ENCODE measurements at regions not wholly inside any gene's neighbourhood (a gene's known extent, or its start where the extent isn't known, plus 50 kb on each side); places are given as distances from the start of the nearest gene placed in this dataset.
"Not testable (repeated sequence)": the region's sequence is repeated elsewhere in the genome, so short reads cannot be mapped to it uniquely, and the experiment has no call there.

DNA sequence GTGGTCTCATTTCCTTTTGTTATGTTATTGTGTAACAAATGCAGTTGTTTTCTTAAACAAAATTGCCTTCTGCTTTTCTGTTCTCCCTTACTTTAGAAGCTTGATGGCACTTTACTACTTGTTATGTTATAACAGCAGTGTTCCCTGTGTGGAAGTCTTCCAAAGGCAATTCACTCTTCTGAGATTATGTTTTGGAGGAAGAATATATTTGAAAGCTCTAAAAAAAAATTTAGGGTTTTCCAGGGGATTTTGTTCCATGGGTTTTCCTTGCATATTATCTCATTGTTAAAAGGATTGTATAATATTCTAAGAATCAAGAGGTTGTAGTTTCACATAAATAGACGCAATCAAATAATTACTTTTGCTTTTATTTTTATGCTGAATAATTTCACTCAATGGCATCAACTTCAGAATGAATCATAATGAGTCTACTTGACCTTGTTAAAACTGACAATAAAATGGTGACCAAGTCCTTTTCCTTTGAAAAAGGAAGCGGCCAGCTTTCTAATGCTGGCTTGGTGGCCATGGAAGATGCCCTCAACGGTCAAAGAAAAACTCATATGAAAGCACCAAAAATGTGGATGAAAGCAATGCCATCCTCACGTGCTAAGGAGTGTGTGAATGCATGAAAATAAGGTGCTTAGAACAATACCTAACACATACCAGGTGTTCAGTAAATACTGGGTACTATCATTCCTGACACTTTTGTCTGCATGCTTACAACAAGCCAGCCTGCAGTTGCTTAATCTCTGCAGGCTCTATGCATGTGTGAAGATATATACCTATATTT lies 92.4 kb upstream of the KLF6 start:
- no peak for DNase-seq

DNA sequence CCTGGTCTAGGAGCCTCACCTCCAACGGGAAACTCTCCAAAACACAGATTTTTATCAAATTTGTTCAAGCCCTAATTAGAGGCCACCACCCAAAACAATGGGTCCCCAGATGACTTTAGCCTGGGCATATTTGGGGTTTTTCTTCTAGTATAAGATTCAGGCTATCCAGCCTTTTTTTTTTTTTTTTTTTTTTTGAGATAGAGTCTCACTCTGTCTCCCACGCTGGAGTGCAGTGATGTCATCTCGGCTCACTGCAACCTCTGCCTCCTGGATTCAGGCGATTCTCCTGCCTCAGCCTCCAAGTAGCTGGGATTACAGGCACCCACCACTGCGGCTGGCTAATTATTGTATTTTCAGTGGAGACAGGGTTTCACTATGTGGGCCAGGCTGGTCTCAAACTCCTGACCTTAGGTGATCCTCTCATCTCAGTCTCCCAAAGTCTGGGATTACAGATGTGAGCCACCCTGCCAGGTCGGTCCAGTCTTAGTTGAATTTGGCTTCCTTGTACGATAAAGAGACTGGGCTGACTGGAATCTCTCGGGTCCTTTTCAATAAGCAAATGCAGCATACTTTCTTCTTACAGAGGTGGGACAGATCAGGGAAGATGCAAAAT lies 91.4 kb upstream of the KLF6 start:
- no peak for DNase-seq

DNA sequence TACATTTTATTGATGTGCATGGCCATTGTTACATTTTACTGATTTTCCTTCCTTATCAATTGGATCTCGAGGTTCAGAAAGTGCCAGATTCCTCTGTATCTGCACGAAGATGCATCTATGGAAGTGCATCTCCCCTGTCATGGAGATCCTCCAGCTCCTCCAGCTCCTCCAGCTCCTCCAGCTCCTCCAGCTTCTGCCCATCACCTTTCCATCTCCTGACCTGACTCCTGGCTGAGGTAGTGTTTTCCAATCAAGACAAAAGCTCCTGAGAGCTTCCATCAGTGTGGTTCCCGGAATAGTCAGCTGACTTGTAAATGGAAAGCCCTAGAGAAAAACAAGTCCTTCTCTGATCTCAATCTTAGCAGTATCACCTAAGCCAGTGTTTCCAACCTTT lies 90.8 kb upstream of the KLF6 start:
- no peak for DNase-seq

DNA sequence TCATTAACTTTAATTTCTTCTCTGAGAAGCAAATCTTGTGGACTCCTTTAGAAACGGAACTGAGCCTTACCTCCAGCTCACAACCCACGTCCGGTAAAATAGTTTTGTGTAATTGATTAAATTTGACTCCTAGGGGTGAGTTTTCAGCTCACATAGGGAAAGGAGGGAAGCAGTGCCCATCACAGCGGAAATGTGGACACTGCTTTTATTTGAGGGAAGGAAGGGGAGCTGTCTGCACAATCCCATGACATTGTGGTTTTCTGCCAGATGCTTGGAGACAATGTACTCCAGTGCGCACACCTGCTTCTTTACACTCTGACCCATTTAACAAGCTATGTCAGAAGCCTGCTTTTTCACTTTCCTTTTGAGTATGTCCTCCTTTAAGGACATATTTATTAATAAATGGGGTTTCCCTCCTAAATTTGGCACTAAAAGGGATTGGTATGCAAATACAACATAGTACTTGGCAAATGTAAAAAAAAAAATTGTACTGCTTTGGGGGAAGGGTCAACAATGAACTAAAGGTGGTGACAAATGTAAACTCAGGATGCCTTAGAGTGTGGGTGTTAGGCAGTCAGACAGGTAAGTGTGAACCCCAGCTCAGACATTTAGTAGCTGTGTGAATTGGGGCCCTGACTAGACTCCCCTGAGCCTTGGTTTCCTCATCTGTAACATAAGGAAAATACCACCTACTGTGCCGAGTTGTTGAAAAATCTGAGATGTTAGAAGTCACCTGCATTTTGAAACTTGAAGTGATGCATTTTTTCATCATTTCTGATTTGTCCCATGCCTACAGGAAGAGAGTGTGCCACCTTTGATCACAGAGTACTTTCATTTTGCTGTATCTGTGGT lies 90.2 kb upstream of the KLF6 start:
- peak; percentile 41 for DNase-seq

DNA sequence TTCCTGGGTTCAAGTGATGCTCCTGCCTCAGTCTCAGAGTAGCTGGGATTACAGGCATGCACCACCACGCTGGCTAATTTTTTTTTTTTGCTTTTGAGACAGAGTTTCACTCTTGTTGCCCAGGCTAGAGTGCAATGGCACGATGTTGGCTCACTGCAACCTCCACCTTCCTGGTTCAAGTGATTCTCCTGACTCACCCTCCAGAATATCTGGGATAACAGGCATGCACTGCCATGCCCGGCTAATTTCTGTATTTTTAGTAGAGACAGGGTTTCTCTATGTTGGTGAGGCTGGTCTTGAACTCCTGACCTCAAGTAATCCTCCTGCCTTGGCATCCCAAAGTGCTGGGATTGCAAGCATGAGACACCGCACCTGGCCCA lies 89.6 kb upstream of the KLF6 start:
- not testable (repeated sequence) for DNase-seq

DNA sequence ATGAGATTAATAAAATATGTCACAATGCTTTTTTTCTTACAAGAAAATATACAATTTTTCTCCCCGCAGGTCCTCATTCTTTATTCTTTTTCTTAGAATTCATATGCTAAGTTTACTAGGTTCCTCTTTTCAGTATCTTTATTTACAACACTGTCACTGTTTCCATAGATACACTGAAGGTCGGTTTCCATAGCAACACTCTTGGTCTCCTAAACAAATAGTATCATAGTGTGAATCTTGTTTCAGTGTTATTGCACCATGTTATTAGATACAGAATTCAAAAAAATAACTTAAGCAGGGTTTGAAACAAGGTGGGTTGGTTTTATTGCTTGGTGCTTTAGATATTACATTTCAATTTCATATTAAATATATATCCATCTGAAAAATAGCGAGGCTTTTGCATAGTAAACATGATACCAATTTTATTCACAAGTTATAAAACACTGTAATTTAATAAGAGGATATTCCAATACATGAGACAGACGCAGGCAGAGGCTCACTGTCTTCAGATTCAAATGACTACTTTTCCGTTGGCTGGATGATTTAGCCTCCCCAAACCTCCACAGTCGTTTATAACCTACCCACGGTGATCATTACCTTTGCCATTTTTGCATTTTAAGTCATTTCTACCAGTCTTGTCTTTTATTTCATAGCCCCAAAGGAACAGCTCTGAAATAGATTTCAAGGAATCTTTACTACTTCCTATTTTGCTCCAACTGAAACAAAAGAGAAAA lies 88.9 kb upstream of the KLF6 start:
- peak; percentile 32 for DNase-seq

DNA sequence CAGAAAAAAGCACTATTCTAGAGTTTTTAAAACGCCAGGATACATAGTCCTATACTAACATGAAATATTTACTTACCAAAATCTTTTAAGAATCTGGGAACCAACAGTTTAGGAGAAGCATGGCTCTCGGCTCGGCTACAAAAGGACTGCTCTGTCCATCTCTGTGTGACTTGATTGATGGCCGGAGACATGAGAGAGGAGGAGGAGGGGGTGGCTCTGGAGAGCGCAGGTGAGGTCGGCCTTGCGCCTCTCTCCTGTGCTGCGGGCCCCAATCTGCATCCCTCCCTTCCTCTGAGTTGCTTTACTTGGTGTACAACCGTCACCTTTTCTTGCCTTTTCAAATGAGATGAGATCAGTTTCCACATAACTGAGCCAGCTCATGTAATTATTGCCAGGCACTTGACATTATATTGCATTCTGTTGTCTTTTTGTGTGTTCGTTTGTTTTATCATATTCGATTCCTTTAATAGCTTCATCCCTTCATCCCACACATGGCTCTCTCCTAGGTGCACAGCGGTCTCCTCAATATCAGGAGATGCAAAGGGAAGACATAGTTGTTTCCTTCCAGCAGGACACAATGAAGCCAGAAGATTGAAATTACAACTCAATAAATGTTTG lies 87.8 kb upstream of the KLF6 start:
- no peak for DNase-seq

DNA sequence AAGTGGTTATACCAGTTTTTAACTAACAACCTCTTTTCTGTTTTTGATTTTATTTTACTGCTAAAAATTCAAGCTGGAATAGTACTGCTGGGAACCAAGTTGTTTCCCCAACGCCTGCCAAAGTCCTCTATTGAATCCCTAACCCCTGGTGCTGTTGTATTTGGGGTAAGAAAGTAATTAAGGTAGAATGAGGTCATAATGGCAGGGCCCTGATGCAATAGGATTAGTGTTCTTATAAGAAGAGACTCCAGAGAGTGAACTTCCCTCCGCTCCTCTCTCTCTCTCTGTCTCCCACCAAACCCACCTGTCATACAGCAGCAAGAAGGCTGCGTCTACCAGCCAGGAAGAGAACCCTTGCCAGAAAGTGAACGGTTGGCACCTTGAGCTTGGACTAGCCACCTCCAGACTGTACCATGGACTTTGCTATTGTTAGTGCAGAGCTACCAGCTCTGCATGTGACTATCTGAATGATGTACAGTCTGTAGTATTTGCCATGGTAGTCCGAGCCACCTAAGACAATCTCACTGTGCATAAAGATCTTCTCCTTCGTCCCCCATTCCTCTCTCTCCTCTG lies 86.5 kb upstream of the KLF6 start:
- DNase-seq = no peak

DNA sequence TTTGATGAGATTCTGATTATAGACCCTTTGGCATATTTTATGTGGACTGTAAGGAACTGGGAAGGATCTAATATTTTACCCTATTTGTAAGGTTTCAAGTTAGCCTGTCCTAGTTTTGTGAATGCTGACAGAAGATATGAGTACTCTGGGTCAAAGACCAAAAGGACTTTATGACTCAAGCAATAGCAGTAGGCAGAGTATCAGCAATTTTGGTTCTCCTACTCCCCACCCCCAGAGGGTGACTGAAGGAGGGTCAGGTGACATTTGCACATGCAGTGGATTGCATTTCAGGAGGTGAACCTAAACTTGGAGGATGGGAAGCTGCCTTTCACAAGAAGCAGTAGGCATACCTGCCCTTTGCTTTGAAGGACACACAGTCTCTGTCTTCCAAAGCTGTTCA lies 84.0 kb upstream of the KLF6 start:
- no peak for DNase-seq

DNA sequence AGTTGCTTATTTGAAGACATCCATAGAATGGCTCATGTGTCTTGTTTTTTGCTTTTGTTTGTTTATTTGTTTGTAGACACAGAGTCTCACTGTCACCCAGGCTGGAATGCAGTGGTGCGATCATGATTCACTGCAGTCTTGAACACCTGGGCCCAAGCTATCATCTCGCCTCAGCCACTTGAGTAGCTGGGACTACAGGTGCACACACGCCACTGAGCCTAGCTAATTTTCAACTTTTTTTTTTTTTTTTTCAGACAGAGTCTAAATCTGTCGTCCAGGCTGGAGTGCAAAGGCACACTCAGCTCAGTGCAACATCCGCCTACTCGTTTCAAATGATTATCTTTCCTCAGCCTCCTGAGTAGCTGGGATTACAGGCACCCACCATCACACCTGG lies 83.3 kb upstream of the KLF6 start:
- no peak for DNase-seq

DNA sequence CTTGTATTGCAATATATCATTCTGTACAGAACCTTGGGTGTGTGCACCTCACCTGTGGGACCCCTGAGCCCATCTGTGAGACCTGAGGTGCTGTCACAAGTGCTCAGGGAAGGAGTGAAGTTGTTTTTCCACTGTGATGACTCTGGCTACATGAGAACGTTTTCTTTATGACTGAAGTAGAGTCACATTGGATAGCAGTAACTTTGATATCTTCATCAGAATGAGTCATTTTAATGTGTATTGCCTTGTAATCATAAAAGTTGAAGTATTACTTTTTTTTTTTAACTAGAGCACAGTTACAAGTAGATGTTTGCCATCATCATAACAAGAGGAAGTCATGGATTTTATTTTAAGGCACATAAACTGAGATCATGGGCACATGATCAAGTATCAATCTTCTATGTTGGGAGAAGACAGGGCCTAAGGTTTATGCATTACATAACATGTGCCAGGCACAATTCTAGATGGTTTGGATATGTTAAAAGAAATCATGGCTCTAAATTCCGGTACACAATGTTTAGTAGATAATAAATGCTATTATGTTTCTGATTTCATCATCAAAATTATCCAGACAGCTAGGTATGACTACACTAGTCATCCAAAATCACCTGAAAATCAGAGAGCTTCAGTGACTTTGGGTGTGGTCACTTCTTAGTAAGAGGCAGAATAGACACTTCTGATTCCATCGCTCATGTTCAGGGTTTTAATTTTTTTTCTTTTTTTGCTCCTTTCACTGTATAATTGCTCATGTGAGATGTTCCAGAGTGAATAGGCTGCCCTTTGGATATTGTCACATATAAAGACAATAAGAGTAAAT lies 82.7 kb upstream of the KLF6 start:
- no peak for DNase-seq

DNA sequence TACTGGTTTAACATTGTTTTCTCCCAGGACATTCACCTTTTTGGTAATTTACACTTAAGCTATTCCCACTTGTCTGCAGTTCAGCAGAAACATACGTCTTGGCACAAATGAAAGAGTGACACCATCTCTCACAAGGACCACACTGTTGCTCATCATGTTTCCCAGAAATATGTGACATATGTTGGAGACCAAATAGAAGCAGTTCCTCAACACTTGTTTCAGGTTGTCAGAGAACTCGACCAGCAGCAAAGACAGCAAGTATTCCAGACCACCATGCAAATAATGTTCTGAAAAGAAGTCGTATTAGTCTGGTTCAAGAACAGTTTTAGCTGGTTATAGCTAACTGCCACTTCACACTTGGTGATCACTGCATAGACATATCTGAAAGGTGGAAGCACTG lies 81.3 kb upstream of the KLF6 start:
- no peak for DNase-seq

DNA sequence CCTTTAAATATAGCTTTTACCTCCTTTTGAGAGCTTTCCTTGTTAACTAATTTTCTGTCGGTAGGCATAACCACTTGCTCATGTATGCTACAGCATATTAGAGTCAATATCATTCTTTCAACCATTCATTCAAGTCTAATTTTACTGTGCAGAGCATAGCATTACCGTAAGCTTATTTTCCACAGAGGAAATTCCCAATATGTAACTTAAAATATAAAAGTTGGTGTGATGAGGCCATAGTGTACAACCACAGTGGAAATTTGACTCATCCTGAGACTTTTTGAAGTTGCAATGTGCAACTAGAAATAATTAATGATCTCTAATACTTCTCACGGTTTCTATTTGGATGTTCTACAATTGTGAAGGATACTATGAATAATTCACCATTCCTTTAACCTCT lies 80.6 kb upstream of the KLF6 start:
- no peak for DNase-seq

DNA sequence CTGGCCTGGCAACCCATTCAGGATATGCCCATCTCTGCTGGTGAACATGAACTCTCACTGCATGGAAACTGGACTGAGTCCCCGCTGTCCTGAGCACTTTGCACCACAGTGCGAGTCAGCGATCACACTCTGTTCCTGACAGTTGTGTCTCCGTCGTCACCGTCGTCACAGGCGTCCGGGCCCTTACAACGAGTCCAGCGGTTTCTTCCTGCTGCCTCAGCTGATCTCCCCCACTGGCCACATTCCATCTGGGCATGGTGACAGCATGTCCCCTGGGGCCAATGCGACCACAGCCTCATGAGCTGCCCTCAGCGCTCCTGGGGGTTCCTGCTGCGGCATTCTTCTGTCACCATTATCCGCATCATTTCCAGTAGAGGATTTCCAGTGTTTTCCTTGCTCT lies 76.8 kb upstream of the KLF6 start:
- DNase-seq = no peak

DNA sequence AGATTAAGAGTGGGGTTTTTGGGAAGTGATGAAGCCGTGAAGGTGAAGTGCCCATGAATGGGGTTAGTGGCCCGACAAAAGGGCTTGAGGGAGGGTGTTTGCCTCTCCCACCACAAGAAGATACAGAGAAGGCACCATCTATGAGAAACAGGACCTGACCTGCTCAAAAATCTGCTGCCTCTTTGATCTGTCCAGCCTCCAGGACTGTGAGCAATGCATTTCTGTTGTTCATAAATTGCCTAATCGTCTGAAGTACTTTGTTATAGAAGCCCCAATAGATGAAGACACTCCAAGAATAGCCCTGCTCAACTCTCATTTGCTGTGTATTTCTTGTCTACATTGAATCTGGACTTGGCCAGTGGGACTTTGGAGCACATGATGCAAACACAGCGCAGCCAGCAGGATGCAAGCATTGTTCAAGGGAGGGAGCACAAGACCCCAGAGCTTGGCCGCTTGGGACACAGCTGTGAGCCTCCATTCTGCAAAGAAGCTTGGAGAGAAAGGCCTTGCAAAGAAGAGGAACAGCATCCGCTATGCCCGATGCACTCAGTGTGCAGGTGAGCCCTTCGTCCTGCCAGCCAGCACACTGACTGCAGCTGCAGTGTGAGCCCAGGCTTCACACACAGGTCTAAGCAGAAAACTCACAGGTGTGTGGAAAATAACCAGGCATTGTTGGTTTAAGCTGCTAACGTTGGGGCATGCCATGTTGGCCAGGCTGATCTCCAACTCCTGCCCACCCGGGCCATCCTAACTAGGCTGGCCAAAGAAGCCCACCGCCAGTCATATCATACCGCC lies 73.2 kb upstream of the KLF6 start:
- no peak for DNase-seq

DNA sequence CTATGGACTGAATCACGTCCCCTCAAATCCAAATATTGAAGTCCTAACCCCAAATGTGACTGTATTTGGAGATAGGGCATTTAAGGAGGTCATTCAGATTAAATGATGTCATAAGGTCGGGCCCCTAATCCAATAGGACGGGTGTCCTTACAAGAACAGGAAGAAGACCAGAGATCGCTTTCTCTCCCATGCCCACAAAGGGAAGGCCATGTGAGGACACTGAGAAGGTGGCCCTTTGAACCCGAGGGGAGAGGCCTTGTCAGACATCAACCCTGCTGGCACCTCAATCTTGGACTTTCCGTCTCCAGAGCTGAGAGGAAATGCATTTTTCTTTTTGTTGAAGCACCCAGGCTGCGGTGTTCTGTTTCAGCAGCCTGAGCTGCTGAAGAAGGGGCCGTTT lies 72.3 kb upstream of the KLF6 start:
- no peak for DNase-seq

DNA sequence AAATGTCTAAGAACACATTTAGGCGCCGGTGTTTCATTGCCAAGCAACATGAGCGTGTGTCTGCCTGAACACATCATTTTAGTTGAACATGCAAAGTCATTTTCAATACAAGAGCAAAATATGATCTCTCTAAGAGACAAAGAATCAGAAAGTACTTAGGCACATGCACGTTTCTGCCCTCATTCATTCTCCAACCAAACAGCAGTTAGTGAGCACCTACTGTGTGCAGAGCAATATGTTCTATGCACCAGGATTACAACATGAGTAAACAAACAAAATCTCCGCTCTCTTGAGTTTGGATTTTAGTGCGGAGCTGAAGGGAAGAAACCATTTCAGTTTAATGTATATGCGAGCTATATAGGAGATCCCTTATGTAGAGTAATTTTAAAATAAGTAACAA lies 71.6 kb upstream of the KLF6 start:
- DNase-seq = no peak

DNA sequence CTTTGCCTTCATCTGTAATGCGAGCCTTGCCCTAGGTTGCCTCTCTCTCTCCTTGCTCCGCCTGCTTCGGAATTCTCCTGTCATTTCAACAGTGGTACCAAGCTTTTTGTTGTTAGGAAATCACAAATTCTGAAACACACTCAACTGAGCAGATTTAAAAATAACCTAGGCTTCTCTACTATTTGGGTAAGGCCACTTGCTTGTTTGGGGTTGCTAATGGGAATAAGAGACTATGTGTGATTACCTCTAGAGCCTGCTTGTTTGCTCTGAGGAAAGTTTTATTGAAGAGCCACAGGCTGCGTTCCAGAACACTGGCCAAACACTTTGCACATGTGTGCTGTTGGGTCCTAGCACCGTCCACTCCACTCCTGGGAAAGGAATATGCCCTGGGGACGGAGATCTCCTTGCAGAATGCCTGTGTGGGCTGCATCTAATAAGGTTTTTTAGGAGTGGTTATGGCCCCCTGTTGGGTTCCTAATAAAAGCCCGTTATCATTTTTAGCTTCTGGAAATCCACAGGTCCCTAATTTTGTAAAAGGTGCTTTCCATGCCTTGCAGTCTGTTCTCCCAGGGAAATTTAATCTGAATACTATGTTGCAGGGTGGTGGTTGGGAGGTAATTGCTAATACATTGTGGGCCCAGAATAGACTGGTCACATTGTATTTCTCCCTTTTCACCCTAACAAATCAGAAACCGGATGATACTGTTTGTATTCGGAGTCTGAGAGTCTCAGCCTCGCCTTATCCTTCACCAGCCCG lies 68.7 kb upstream of the KLF6 start:
- no peak for DNase-seq

DNA sequence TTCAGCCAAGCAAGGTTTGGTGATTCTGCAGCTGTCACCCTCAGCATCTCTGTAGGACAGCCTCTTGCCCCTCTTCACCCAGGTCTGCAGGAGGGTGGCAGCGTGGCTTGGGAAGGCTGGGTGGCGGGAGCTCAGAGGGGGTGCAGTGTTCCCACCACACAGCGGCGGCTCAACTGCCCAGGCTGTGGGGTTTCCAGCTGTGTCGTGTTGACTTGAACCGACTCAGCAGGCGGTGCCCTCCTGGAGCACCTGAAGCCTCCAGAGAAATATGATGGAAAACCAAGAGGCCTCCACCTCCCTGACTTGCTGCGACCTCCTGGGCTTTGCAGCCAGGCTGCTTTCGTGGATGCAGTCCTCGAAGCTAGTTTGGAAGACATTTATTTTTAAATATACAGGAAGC lies 68.0 kb upstream of the KLF6 start:
- no peak for DNase-seq

Measured in CD4-positive, alpha-beta T cell treated with Interferon gamma for 1 hour (primary cell).